Urinary bladder (tissue), 3 donors: ENCODE measurements at regions not wholly inside any gene's neighbourhood (a gene's known extent, or its start where the extent isn't known, plus 50 kb on each side); places are given as distances from the start of the nearest gene placed in this dataset.
"Not testable (repeated sequence)": the region's sequence is repeated elsewhere in the genome, so short reads cannot be mapped to it uniquely, and the experiment has no call there.

Experiments
- DNase-seq: peaks from one replicate; pipeline ENCODE4 v3.0.0-alpha.2; 2015; ENCODE audit errors: extremely low spot score
- H3K27ac ChIP-seq: one replicate; pipeline ENCODE4 v1.5.1; 2013; ENCODE audit warnings: low read depth, mild to moderate bottlenecking, moderate library complexity
- H3K36me3 ChIP-seq: one replicate; pipeline ENCODE4 v1.6.1; 2013; ENCODE audit warnings: mild to moderate bottlenecking, moderate library complexity; ENCODE audit not compliant: insufficient read depth
- H3K4me1 ChIP-seq: one replicate; pipeline ENCODE4 v1.6.1; 2013; ENCODE audit warnings: mild to moderate bottlenecking, moderate library complexity; ENCODE audit not compliant: insufficient read depth
- H3K4me3 ChIP-seq: one replicate; pipeline ENCODE4 v1.5.1; 2013; ENCODE audit warnings: low read depth, low read length
- WGBS: extraction: QIAGEN DNeasy Blood & Tissue Kit; methylation state at CpG from one replicate; pipeline ENCODE4 v1.1.7; 2013; 5-methylcytosine and 5-hydroxymethylcytosine counted together
- donor health status: healthy with polysubstance abuse.
- donor health status: healthy.

DNA sequence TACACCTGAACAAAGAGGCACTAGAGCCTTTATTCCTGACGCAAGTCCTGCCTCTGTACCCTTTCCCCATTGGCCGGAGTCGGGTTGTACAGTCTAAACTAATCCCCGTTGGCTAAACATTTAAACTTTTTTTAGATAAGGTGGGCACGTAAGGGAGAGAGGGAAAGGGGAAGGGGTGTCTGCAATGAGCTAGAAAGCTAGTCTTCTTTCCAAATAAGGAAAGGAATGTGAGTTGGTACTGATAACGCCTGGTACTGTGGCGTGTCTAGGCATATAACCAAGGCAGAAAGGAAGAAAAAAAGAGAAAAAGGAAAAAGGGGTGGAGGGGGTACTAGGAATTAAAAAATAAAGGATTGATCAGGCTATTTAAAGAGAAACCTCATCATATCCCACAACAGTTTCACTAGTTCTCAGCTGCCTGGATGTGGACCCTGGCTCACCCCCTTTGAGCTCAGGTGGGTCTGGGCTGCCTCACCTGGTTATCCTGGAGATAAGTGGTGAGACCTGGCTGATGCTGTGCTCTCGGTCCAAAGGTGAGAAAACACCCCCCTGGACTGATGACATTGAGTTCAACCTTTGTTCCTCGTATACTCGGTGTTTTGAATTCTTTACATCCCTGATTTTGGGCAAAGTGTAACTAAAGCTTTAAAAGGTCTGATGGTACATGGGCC is 90.9 kb upstream of the EEF2KMT start:
- peak; percentile 13 for DNase-seq
- 28% methylated on average over 10 of the region's 10 CpGs for WGBS
- Histone ChIP-seq H3K4me1 (no peaks in the 10 kb centered on the region), H3K36me3 (no peaks in the 10 kb centered on the region), H3K27ac (no peak overlapping the region), H3K4me3 (no peak overlapping the region)

DNA sequence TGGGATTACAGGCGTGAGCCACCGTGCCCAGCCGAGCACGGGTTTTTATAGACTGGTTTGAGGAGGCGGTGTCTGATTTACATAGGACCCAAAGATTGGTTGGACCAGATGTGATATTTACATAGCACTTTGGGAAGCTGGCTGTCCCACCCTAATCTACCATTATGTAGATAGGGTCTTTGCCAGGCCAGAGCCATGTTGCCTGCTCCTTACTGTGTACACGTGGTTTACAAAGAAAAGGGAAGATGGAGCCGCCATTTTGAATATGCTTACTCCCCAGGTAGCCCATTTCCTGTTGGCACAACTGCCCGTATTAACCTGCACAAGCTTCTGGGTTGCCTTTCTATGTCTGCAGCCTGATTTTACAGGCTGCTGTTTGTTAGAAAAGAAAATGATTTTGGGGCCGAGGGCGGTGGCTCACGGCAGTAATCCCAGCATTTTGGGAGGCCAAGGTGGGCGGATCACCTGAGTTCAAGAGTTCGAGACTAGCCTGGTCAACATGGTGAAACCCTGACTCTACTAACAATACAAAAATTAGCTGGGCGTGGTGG is 89.9 kb upstream of the EEF2KMT start:
- WGBS = 91% methylated on average over 14 of the region's 14 CpGs
- no peaks in the 10 kb centered on the region for H3K4me1 ChIP-seq

GRCh38 chr16:5186381-5186903 is 88.8 kb upstream of the EEF2KMT start:
- 92% methylated on average over 34 of the region's 34 CpGs for WGBS
- H3K4me3 ChIP-seq = no peak overlapping the region
- no peaks in the 10 kb centered on the region for H3K36me3 ChIP-seq
- no peak overlapping the region for H3K27ac ChIP-seq
- DNase-seq = no peak
- no peaks in the 10 kb centered on the region for H3K4me1 ChIP-seq

More for the DNA sequence above, 89.9 kb upstream of the EEF2KMT start:
- Histone ChIP-seq H3K36me3 (no peaks in the 10 kb centered on the region), H3K27ac (no peak overlapping the region), H3K4me3 (no peak overlapping the region)
- no peak for DNase-seq

DNA sequence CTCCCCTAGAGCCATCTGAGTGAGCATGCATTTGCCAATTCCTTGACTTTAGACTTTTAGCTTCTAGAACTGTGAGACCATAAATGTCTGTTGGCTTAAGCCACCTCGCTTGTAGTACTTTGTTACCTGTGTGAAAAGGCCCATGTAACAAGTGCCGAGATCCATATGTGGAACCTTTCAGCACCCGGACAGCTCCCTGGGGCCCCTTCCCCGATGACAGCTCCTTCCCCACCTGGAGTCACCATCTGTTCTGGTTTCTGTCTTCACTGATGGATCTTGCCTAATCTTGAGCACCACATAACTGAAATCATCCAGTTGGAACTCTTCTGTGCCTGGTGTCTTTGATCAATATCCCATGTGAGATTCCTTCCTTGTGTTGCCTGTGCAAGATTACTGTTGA is 78.9 kb upstream of the EEF2KMT start:
- Histone ChIP-seq H3K27ac (no peak overlapping the region), H3K4me1 (no peaks in the 10 kb centered on the region), H3K36me3 (no peaks in the 10 kb centered on the region), H3K4me3 (no peak overlapping the region)
- 34% methylated on average over 4 of the region's 4 CpGs for WGBS
- DNase-seq = no peak

GRCh38 chr16:5175266-5175665 is 77.7 kb upstream of the EEF2KMT start:
- no peak overlapping the region for H3K27ac ChIP-seq
- no peaks in the 10 kb centered on the region for H3K4me1 ChIP-seq
- H3K36me3 ChIP-seq = no peaks in the 10 kb centered on the region
- H3K4me3 ChIP-seq = no peak overlapping the region
- no peak for DNase-seq
- WGBS = 39% methylated on average over 5 of the region's 5 CpGs

GRCh38 chr16:5166486-5166885 is 68.9 kb upstream of the EEF2KMT start:
- no peaks in the 10 kb centered on the region for H3K36me3 ChIP-seq
- 11% methylated on average over 6 of the region's 6 CpGs for whole genome bisulfite sequencing
- H3K27ac ChIP-seq = no peak overlapping the region
- H3K4me1 ChIP-seq = no peaks in the 10 kb centered on the region
- no peak overlapping the region for H3K4me3 ChIP-seq
- no peak for DNase-seq

DNA sequence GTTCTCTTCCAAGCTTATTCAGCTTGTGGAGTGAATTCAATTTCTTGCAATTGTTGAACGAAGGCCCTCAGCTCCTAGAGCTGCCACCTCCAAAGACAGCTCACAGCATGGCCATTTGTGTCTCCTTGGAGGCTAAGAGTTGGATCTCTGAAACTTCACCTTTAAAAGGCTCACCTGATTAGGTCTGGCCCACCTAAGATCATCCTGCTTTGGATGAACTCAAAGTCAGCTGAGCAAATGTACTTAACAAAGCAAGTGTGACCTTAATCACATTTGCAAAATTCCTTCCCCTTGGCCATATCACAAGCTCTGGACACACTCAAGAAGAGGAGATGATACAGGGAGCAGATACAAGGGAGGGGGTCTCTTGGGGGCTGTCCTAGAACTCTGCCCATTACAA is 67.8 kb upstream of the EEF2KMT start:
- DNase-seq, H3K4me3 ChIP-seq, H3K36me3 ChIP-seq, H3K27ac ChIP-seq, H3K4me1 ChIP-seq: not testable (repeated sequence)
- WGBS = 89% methylated on average over 1 of the region's 1 CpG

DNA sequence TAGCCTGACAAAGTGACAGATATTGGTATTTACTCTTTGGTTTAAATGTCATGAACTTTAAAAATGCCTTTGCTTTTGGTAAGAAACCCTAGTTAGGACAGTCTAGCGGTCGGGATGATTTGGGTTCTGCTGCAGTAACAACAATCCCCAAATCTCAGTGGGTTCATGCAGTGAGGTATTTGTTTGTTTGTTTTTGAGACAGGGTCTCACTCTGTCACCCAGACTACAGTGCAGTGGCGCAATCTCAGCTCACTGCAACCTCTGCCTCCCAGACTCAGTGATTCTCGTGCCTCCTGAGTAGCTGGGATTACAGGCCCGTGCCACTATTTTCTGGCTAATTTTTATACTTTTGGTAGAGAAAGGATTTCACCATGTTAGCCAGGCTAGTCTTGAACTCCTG is 65.2 kb upstream of the EEF2KMT start:
- H3K4me3 ChIP-seq, H3K4me1 ChIP-seq, DNase-seq, H3K36me3 ChIP-seq, H3K27ac ChIP-seq: not testable (repeated sequence)
- 81% methylated on average over 5 of the region's 5 CpGs for WGBS

DNA sequence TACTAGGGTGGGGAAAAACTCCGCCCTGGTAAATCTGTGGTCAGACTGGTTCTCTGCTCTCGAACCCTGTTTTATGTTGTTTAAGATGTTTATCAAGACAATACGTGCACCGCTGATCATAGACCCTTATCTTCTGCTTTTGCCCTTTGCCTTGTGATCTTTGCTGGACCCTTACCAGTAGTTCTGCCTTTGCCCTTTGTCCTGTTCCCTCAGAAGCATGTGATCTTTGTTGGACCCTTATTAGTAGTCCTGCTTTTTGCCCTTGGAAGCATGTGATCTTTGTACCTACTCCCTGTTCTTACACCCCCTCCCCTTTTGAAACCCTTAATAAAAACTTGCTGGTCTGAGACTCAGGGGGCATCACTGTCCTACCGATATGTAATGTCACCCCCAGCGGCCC is 64.3 kb upstream of the EEF2KMT start:
- 85% methylated on average over 6 of the region's 6 CpGs for WGBS
- H3K27ac ChIP-seq, DNase-seq, H3K4me3 ChIP-seq, H3K36me3 ChIP-seq, H3K4me1 ChIP-seq: not testable (repeated sequence)

DNA sequence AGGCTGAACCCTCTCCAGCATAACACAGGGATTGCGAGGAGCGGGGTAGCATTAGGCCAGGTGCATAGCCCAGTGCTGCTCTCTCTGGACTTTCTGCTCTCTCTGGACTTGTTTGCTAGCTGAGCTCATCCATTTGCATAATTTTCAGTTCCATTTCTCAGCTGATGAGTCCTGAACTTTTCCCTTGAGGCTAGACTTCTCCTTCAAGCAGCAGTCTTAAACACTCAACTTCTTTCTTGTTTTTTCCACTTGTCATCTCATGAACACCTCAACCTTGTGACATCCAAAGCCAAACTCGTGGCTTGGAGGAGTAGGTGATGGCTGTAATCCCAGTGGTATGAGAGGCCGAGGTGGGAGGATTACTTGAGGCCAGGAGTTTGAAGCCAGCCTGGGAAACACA is 62.4 kb upstream of the EEF2KMT start:
- not testable (repeated sequence) for H3K36me3 ChIP-seq, H3K4me1 ChIP-seq, DNase-seq, H3K4me3 ChIP-seq, H3K27ac ChIP-seq
- 61% methylated on average over 4 of the region's 4 CpGs for WGBS

GRCh38 chr16:5159537-5159936 is 61.9 kb upstream of the EEF2KMT start:
- not testable (repeated sequence) for H3K27ac ChIP-seq, H3K4me1 ChIP-seq, DNase-seq, H3K36me3 ChIP-seq, H3K4me3 ChIP-seq
- WGBS = 32% methylated on average over 5 of the region's 5 CpGs

DNA sequence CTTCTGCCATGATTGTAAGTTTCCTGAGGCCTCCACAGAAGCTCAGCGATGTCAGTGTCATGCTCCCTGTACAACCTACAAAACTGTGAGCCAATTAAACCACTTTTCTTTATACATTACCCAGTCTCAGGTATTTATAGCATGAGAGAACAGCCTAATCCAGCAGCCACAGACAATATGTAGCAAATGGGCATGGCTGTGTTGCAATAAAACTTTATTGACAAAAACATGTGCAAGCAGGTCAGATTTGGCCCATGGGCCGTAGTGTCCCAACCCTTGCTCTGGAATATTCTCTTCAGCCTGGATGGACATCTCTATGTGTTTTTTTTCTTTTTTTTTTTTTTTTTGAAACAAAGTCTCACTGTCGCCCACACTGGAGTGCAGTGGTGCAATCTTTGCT is 60.9 kb upstream of the EEF2KMT start:
- no peak overlapping the region for H3K4me3 ChIP-seq
- no peak overlapping the region for H3K27ac ChIP-seq
- DNase-seq = no peak
- H3K36me3 ChIP-seq = no peaks in the 10 kb centered on the region
- H3K4me1 ChIP-seq = no peaks in the 10 kb centered on the region
- WGBS = 89% methylated on average over 3 of the region's 3 CpGs

- not testable (repeated sequence) for H3K36me3 ChIP-seq, DNase-seq, H3K27ac ChIP-seq, H3K4me1 ChIP-seq, H3K4me3 ChIP-seq
- 91% methylated on average over 4 of the region's 4 CpGs for WGBS
Observed at GRCh38 chr16:5156486-5156885, 58.9 kb upstream of the EEF2KMT start.

DNA sequence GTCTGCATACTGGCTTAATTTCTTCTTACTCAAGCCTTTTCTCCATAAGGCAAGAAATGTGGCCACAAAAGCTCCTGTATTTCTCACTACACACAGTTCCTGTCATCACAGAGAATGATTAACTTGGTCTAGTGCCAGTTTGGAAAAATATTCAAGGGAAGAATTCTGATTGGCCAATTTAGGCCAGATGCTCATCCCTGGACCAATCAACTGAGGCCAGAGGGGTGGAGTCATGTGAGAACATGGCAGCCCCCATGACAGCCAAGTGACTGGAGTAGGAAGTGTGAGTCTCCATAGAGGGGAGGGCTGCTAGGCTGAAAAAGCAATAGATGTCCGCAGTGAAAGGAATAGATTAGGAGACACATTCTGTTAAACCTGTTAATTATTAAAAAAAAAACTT is 56.4 kb upstream of the EEF2KMT start:
- H3K27ac ChIP-seq, H3K4me1 ChIP-seq, DNase-seq, H3K36me3 ChIP-seq, H3K4me3 ChIP-seq: not testable (repeated sequence)
- 95% methylated on average over 1 of the region's 1 CpG for WGBS
